ENCODE measurements at regions not wholly inside any gene's neighbourhood (a gene's known extent, or its start where the extent isn't known, plus 50 kb on each side); places are given as distances from the start of the nearest gene placed in this dataset.

GRCh38 chr12:85616201-85616600 lies 220.0 kb downstream of the RASSF9 start:
- CTCF ChIA-PET: no interaction called here
- Mint-ChIP-seq H3K27ac (no peak overlapping the region), H3K36me3 (no peaks in the 10 kb centered on the region), H3K4me1 (peaks cover 3% of the 10 kb centered on the region), H3K4me3 (no peak overlapping the region), H3K27me3 (ENCODE audit: low read depth) (no peaks in the 10 kb centered on the region), H3K9me3 (peaks cover 6% of the 10 kb centered on the region)
- POLR2A ChIA-PET: no interaction called here
- DNase-seq (ENCODE audit: low spot score): no peak
- ATAC-seq: no peak
- TF ChIP-seq PRDM15 (CRISPR knock-in tag; IDR thresholded peaks at IDR 0.05) (no peak), NR2C2 (CRISPR knock-in tag; IDR thresholded peaks at IDR 0.05) (no peak), ATF1 (CRISPR knock-in tag; IDR thresholded peaks at IDR 0.05) (no peak), ZNF232 (CRISPR knock-in tag; IDR thresholded peaks at IDR 0.05) (no peak), TP53 (CRISPR knock-in tag; IDR thresholded peaks at IDR 0.05) (no peak), CBFB (CRISPR knock-in tag; IDR thresholded peaks at IDR 0.05; ENCODE audit: low read depth) (no peak), TEAD4 (CRISPR knock-in tag; IDR thresholded peaks at IDR 0.05) (no peak), ETV6 (CRISPR knock-in tag; IDR thresholded peaks at IDR 0.05) (no peak), ZNF219 (CRISPR knock-in tag; IDR thresholded peaks at IDR 0.05; ENCODE audit: borderline replicate concordance) (no peak), ZNF396 (CRISPR knock-in tag; IDR thresholded peaks at IDR 0.05; ENCODE audit: borderline replicate concordance) (no peak), GTF2I (CRISPR knock-in tag; conservative IDR thresholded peaks at IDR 0.05) (no peak), USF1 (CRISPR knock-in tag; IDR thresholded peaks at IDR 0.05) (no peak)

DNA sequence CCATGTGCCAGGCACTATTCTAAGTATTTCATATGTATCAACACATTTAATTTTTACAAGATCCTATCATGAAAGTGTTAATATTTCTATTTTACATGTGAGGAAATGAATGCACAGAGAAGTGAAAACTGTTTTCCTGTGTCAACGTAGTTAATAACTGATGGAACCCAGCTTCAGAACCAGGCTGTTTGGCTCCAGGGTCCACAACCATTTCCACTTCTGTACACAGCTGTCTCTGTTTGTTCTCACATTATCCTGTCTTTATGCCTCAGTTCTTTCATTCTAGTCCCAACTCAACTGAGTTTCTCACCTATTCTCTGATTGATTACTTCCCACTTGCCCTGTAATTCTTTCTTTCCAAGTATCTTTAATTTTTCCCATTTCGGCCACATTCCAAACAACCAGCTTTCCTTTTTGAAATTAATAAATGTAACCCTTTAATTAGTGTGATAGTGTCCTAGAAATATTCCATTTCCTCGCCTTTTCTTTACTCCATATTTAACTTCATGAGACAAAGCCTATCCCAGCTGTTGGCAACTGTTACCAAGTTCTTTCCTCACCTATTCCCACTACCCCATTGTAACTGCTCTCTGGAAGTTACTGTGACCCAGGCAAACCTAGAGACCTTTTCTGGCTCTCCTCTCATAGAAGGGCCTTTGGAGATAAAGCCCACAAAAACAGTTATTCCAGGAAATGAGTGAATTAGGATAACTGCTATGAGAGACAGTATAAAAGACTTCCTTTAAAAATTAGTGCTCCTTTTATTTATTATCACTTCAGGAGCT lies 218.7 kb downstream of the RASSF9 start:
- POLR2A ChIA-PET: no interaction called here
- TF ChIP-seq EMX1 (CRISPR knock-in tag; IDR thresholded peaks at IDR 0.05): no peak
- no peak for TF ChIP-seq ESRRA (CRISPR knock-in tag; IDR thresholded peaks at IDR 0.05; ENCODE audit: borderline replicate concordance)
- no peak for TF ChIP-seq ZNF219 (CRISPR knock-in tag; IDR thresholded peaks at IDR 0.05; ENCODE audit: borderline replicate concordance)
- TF ChIP-seq, protein P1, sequence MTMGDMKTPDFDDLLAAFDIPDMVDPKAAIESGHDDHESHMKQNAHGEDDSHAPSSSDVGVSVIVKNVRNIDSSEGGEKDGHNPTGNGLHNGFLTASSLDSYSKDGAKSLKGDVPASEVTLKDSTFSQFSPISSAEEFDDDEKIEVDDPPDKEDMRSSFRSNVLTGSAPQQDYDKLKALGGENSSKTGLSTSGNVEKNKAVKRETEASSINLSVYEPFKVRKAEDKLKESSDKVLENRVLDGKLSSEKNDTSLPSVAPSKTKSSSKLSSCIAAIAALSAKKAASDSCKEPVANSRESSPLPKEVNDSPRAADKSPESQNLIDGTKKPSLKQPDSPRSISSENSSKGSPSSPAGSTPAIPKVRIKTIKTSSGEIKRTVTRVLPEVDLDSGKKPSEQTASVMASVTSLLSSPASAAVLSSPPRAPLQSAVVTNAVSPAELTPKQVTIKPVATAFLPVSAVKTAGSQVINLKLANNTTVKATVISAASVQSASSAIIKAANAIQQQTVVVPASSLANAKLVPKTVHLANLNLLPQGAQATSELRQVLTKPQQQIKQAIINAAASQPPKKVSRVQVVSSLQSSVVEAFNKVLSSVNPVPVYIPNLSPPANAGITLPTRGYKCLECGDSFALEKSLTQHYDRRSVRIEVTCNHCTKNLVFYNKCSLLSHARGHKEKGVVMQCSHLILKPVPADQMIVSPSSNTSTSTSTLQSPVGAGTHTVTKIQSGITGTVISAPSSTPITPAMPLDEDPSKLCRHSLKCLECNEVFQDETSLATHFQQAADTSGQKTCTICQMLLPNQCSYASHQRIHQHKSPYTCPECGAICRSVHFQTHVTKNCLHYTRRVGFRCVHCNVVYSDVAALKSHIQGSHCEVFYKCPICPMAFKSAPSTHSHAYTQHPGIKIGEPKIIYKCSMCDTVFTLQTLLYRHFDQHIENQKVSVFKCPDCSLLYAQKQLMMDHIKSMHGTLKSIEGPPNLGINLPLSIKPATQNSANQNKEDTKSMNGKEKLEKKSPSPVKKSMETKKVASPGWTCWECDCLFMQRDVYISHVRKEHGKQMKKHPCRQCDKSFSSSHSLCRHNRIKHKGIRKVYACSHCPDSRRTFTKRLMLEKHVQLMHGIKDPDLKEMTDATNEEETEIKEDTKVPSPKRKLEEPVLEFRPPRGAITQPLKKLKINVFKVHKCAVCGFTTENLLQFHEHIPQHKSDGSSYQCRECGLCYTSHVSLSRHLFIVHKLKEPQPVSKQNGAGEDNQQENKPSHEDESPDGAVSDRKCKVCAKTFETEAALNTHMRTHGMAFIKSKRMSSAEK (CRISPR knock-in tag; IDR thresholded peaks at IDR 0.05; ENCODE audit: borderline replicate concordance): no peak
- TF ChIP-seq ZNF423 (CRISPR knock-in tag; IDR thresholded peaks at IDR 0.05): no peak
- no peak for TF ChIP-seq NFYB (CRISPR knock-in tag; conservative IDR thresholded peaks at IDR 0.05; ENCODE audit: low read depth)
- TF ChIP-seq CREM (CRISPR knock-in tag; IDR thresholded peaks at IDR 0.05): no peak
- TF ChIP-seq, protein P2, sequence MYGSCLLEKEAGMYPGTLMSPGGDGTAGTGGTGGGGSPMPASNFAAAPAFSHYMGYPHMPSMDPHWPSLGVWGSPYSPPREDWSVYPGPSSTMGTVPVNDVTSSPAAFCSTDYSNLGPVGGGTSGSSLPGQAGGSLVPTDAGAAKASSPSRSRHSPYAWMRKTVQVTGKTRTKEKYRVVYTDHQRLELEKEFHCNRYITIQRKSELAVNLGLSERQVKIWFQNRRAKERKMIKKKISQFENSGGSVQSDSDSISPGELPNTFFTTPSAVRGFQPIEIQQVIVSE (CRISPR knock-in tag; IDR thresholded peaks at IDR 0.05; ENCODE audit: borderline replicate concordance): no peak
- TF ChIP-seq TEAD4 (CRISPR knock-in tag; IDR thresholded peaks at IDR 0.05): no peak
- no peak for TF ChIP-seq AR (CRISPR knock-in tag; IDR thresholded peaks at IDR 0.05)
- TF ChIP-seq HMGA2 (CRISPR knock-in tag; IDR thresholded peaks at IDR 0.05): no peak
- no peak for TF ChIP-seq OVOL2 (CRISPR knock-in tag; IDR thresholded peaks at IDR 0.05; ENCODE audit: borderline replicate concordance)
- no peak for TF ChIP-seq ZNF317 (CRISPR knock-in tag; IDR thresholded peaks at IDR 0.05; ENCODE audit: borderline replicate concordance, low read depth)
- no peak for TF ChIP-seq ZNF138 (CRISPR knock-in tag; conservative IDR thresholded peaks at IDR 0.05)

More for the DNA sequence above, 218.7 kb downstream of the RASSF9 start:
- Mint-ChIP-seq H3K4me3 (no peak overlapping the region), H3K36me3 (no peaks in the 10 kb centered on the region), H3K4me1 (peaks cover 8% of the 10 kb centered on the region), H3K9me3 (no peaks in the 10 kb centered on the region), H3K27ac (no peak overlapping the region), H3K27me3 (ENCODE audit: low read depth) (no peaks in the 10 kb centered on the region)
- DNase-seq (ENCODE audit: low spot score) (no peak), ATAC-seq (no peak)
- CTCF ChIA-PET: interaction anchor here (1.0 kb wide), 1 partner anchor 192 kb away, joined by 3 read pairs; no protein-coding TSS in a partner anchor

All from WTC11 (cell line).